GOT3 (cell line): ENCODE measurements at regions not wholly inside any gene's neighbourhood (a gene's known extent, or its start where the extent isn't known, plus 50 kb on each side); places are given as distances from the start of the nearest gene placed in this dataset.
"Not testable (repeated sequence)": the region's sequence is repeated elsewhere in the genome, so short reads cannot be mapped to it uniquely, and the experiment has no call there.

Source experiments
- DNase-seq: peaks from one replicate; lab custom pipeline; 2025; ENCODE audit warnings: mixed read lengths; lab: John Stamatoyannopoulos, UW

DNA sequence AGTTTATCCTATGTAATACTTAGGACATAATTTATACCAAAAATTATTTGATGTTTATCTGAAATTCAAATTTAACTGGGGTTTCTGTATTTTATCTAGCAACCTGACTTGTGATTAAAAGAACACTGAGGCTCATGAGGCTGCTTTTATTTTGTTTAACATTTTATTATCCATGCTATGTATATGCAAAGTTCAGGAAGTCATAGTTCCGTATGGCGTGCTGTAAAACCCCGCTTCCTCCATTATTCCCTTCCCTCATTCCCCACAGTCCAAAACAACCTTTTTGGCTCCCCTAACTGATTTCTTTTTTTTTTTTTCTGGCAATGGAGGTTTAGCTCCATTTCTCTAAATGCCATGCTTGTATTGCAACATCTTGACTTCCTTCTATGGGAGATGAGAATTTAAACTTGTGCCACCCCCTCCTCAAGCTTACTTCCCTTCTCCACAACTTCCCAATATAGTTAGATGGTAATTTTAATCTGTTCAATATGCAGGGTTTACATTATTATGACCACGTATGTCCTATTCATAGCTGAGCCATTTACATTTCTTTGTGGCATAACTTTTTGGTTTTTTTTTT is 138.0 kb upstream of the DNAH14 start:
- DNase-seq = no peak

- DNase-seq = no peak
Measured at GRCh38 chr1:224795591-224795990, 133.9 kb upstream of the DNAH14 start.

DNA sequence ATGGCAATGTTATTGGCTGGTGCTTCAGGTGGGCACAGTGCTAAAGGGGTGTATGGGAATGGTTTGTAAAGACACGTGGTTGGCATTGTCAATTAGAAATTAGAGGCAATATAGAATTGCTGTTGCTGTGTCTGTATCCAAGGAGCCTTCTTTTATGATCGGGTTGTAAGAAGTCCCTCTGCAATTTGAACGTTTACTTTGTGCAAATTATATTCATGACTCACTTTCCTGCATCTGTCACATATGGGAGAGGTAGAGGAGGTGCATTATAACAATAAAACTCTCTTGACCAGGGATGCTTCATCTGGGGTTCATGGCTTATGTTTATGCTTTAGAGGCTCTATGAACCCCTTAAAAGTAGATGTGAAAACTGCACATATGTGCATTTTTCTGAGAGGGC is 130.4 kb upstream of the DNAH14 start:
- no peak for DNase-seq

DNA sequence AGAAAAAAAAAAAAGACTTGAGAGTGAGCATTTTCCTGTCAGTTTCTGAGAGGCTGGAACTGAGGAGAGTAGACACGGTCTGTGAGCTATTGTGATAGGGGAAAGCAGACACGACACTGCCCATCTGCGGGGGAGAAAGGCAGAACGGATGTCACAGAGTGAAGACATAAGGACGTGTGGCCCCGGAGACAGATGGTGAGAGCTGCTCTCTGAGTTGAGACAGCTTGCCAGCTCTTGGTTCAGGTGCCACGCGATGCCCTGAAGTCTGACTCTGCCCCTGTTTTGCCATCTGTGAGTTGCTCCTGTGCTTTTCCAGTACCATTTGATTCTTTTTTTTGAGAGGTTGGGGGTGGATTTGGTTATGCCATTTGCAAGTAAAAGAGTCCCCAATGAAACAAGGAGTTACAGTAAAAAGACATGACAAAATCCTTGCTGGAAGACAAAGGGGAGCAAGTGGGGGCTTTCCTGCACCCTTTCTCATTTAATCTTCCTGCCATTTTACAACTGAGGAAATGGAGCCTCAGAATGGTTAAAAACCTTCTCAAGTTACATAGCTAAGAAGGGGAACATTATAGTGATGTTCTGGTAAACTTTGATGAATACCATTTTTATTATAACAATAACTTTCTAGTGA is 128.9 kb upstream of the DNAH14 start:
- DNase-seq = no peak

GRCh38 chr1:224801844-224802490 is 127.5 kb upstream of the DNAH14 start:
- no peak for DNase-seq

DNA sequence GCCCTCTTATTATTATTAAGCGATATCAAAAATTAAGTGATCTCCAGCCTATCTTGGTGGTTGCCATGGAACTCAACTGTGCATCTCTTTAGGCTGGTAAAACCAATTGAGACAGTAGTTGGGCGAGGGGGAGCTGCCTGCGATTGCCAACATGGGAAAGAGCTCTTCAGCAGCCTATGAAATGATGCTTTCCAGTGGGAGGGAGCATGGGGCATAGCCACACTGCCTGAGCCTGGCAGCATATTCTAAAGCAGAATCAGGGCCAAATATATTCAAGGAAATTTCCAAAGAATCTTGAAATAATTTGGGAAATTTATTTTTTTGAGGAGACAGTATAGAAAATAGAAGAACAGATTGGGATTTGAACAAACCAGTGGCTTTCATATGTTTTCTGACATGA is 126.9 kb upstream of the DNAH14 start:
- DNase-seq = no peak

DNA sequence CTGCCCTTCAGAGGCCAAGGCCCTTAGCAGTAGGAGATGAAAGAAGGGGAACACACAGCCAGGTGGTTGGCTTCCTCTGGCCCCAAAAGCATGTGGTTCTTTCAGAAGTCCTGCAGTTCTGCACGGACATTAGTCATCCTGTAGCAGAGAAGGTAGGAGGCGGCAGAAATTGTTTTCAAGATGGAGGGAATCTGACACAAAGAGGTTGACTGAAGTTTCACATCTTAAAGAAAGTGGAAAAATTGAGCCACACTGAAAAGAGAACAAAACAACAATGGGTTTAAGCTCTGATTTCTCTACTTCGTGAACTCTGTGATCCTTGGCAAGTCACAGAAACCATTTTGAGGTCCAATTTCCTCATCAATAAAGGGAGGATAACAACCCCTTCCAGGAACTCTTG is 125.3 kb upstream of the DNAH14 start:
- DNase-seq = no peak

- DNase-seq = no peak
Measured at GRCh38 chr1:224805889-224806288, 123.6 kb upstream of the DNAH14 start.

DNA sequence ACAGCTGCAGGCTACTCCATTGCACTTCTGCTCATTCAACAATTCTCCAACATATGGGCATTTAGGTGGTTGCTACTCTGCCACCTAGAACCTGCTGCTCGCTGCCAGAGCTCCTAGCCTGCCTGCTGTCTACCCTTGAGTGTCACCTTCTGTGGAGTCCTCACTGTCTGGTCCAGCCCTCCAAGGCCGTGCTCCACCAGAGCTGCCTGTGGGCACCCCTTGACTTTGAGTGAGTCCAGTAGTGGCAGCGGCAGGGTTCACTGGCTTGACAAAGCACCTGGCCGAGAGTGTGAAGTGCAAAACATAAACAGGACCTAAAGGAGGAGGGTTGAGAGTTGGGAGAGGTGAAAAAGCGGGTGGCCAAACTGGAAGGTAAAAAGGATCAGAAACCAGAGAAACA is 120.3 kb upstream of the DNAH14 start:
- no peak for DNase-seq

DNA sequence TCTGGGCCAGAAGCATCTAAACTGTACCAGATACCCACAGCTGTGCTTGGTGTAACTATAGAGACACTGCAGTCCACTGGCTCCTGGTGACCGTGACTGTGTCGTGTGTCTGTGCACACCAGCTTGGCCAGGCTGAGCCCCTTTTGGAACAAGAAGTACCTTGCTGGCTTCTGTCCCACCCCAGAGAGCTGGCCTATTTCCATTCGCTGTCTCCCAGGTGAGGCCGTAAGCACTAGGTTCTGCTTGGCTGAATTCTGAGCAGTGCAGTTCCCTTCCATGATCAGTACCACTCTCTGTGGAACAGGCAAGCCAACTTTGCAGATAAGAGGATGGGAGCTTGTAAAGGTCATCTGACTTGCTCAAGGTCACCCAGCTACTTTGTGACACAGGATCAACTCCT is 119.9 kb upstream of the DNAH14 start:
- no peak for DNase-seq

DNA sequence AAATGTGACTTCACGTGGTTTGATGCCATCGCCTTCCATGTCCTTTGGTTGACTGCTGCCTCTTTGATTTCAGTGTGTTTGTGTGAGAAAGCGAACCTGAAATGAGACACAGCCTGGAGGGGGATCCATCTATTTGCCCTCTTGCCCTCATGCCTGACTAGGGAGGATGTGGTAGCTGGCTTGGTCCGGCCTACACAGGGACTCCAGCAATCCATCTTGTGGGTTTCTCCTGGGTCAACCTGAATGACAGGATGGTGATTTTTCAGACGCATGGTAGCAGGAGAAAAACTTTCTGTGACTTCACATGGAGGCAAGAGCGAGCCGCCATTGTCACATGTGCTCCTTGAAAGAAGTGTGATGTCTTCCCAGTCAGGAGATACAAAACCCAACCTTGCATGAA is 117.9 kb upstream of the DNAH14 start:
- DNase-seq = no peak

DNA sequence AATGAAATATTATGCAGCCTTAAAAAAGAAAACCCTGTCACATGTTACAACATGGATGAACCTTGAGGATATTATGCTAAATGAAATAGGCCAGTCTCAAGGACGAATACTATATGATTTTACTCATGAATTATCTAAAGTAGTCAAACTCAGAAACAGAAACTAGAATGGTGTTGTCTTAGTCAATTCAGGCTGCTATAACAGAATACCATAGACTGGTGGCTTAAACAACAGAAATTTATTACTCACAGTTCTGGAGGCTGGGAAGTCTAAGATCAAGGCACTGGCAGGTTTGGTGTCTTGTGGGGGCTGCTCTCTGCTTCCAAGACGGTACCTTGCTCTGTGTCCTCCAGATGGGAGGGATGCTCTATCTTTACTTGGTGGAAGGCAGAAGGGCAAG is 113.8 kb upstream of the DNAH14 start:
- DNase-seq = no peak

GRCh38 chr1:224816062-224816461 is 113.4 kb upstream of the DNAH14 start:
- no peak for DNase-seq

DNA sequence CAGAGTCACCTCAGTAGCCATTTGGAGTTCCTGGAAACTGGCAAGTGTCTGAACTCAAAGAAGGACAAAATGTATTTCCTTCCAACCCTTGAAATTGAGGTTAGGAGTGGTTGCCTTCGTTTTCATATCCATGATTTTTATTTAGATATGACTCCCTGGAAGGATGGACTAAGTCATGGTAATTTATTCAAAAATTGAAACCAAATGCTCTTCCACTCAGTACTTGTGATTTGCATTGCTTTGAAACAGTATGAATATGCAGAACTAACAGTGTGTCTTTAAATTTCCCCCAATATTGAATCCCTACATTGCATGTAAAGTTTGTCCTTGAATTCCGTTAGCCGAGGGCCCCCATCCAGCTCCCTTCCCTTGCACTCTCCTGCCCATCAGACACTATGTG is 112.1 kb upstream of the DNAH14 start:
- no peak for DNase-seq

GRCh38 chr1:224819861-224820260 is 109.6 kb upstream of the DNAH14 start:
- no peak for DNase-seq

- no peak for DNase-seq
Measured at GRCh38 chr1:224820341-224820740, 109.1 kb upstream of the DNAH14 start.

- not testable (repeated sequence) for DNase-seq
Measured at GRCh38 chr1:224821751-224822150, 107.7 kb upstream of the DNAH14 start.

DNA sequence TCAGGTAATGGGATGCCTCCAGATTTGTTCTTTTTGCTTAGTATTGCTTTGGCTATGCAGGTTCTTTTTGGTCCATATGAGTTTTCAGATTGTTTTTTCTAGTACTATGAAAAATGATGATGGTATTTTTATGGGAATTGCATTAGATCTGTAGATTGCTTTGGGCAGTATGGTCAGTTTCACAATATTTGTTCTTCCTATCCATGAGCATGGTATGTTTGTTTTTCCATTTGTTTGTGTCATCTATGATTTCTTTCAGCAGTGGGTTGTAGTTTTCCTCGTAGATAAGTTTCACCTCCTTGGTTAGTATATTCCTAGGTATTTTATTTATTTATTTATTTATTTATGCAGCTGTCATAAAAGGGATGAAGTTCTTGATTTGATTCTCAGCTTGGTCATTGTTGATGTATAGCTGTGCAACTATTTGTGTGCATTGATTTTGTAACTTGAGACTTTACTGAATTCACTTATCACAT is 103.9 kb upstream of the DNAH14 start:
- no peak for DNase-seq

DNA sequence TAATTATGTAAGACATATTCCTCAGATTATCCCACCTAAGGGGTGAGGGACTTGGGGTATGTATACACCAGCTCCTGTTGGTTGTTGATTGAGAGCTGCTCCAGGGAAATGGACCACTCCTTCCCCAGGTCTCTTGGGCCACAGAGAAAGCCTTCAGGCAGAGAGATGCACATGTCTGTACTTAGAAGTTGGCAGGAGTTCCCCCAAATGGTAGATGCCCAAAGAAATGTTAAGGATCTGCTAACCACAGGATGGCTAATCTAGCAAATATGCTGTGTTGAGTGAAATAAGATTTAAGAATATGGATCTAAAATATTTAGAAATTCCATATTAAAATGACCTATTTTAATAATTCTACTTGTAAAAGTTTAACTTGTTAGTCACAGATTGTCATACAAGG is 100.8 kb upstream of the DNAH14 start:
- DNase-seq = no peak

- DNase-seq = no peak
Measured at GRCh38 chr1:224831501-224831900, 98.0 kb upstream of the DNAH14 start.

DNA sequence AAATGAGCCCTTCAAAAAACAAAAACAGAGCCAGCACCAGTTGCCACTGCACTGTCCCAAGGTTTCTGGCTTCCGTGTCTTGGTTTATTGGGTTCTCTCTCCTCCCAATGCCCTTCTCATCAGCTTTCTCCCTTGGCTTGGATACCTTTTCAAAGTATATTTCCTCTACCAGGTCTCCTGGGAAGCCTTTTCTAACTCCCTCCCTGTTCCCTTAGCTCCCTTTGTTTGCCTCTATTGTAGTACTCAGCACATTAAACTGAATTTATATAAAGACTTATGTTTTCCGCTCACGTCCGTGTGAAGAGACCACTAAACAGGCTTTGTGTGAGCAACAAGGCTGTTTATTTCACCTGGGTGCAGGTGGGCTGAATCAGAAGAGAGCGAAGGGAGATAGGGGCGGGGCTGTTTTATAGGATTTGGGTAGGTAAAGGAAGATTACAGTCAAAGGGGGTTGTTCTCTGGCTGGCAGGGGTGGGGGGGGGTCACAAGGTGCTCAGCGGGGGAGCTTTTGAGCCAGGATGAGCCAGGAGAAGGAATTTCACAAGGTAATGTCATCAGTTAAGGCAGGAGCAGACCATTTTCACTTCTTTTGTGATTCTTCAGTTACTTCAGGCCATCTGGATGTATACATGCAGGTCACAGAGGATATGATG is 89.7 kb upstream of the DNAH14 start:
- DNase-seq = not testable (repeated sequence)

DNA sequence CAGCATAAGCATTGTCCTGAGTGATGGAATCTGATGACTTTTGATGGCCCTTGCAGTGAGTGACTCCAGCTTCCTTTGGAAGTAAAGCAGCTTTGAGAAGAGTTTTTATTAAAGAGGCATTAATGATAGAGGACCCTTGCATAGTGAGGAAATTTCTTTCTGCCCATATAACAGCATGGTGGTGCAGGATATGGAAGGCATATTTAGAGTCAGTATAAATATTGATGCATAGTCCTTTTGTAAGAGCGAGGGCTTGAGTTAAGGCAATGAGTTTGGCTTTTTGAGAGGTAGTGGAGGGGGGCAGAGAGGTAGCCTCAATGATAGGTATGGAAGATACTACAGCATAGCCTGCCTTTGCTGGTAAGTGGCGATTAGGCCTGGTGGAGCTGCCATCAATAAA is 87.7 kb upstream of the DNAH14 start:
- DNase-seq = not testable (repeated sequence)
